WTC11 (cell line): ENCODE measurements at regions not wholly inside any gene's neighbourhood (a gene's known extent, or its start where the extent isn't known, plus 50 kb on each side); places are given as distances from the start of the nearest gene placed in this dataset.

Experiments
- ATAC-seq: fragments of 200-7000 bp; cut with Tn5 transposase; 2 replicates; pipeline ENCODE4 v1.10.0; 2021; ENCODE audit warnings: mild to moderate bottlenecking, moderate library complexity
- CTCF ChIA-PET: fragments of 300-600 bp; sonication (Branson Sonifier 250); formaldehyde crosslinking; loops from one replicate; lab custom pipeline; 2021; ENCODE audit warnings: antibody characterized with exemption; lab: Charles Lee
- POLR2A ChIA-PET: fragments of 350-600 bp; sonication (Branson Sonifier 250); formaldehyde crosslinking; loops from one replicate; lab custom pipeline; 2021; ENCODE audit warnings: antibody characterized with exemption; lab: Charles Lee
- DNase-seq: peaks from one replicate; pipeline ENCODE4 v3.0.0; 2021; ENCODE audit warnings: low spot score
- H3K27ac Mint-ChIP-seq: 2 replicates; pipeline ENCODE4 v1.8.0; 2021; ENCODE audit warnings: mixed read lengths
- H3K27me3 Mint-ChIP-seq: 2 replicates; pipeline ENCODE4 v1.8.0; 2021; ENCODE audit warnings: low read depth, mild to moderate bottlenecking, moderate library complexity, mixed read lengths
- H3K36me3 Mint-ChIP-seq: 2 replicates; pipeline ENCODE4 v1.8.0; 2021; ENCODE audit warnings: mixed read lengths
- H3K4me1 Mint-ChIP-seq: 2 replicates; pipeline ENCODE4 v1.8.0; 2022; ENCODE audit warnings: mixed read lengths
- H3K4me3 Mint-ChIP-seq: 2 replicates; pipeline ENCODE4 v1.8.0; 2021; ENCODE audit warnings: mild to moderate bottlenecking, moderate library complexity, mixed read lengths
- H3K9me3 Mint-ChIP-seq: 2 replicates; pipeline ENCODE4 v1.8.0; 2021; ENCODE audit warnings: mixed read lengths
- ATF1 ChIP-seq: sonication (generic); formaldehyde crosslinking; IDR thresholded peaks from 2 replicates; pipeline ENCODE4 v1.8.1; 2023; ENCODE audit warnings: mild to moderate bottlenecking, moderate library complexity, missing genetic modification reagents
- CREM ChIP-seq: sonication (generic); formaldehyde crosslinking; IDR thresholded peaks from 2 replicates; pipeline ENCODE4 v1.8.1; 2022; ENCODE audit warnings: mild to moderate bottlenecking, missing genetic modification reagents, moderate library complexity
- CTCF ChIP-seq: fragments of 200-600 bp; IDR thresholded peaks from 2 replicates; pipeline ENCODE4 v1.8.0; 2022; ENCODE audit warnings: antibody characterized with exemption
- ERG ChIP-seq: fragments of 250-450 bp; sonication (Bioruptor Pico); IDR thresholded peaks from 2 replicates; pipeline ENCODE4 v1.8.0; 2021; ENCODE audit warnings: mild to moderate bottlenecking
- FOXP1 ChIP-seq: sonication (generic); formaldehyde crosslinking; IDR thresholded peaks from 2 replicates; pipeline ENCODE4 v1.8.0; 2022; ENCODE audit warnings: missing genetic modification reagents, mild to moderate bottlenecking, moderate library complexity, borderline replicate concordance
- FOXP4 ChIP-seq: sonication (generic); formaldehyde crosslinking; IDR thresholded peaks from 2 replicates; pipeline ENCODE4 v1.8.0; 2022; ENCODE audit warnings: mild to moderate bottlenecking, missing genetic modification reagents
- GABPB1 ChIP-seq: sonication (generic); formaldehyde crosslinking; IDR thresholded peaks from 2 replicates; pipeline ENCODE4 v1.8.1; 2023; ENCODE audit warnings: mild to moderate bottlenecking, missing genetic modification reagents
- GRHL2 ChIP-seq: fragments of 250-450 bp; sonication (Bioruptor Pico); IDR thresholded peaks from 2 replicates; pipeline ENCODE4 v1.8.0; 2022; ENCODE audit warnings: mild to moderate bottlenecking, moderate library complexity; ENCODE audit not compliant: insufficient replicate concordance, severe bottlenecking
- HMGA2 ChIP-seq: fragments of 250-450 bp; sonication (Bioruptor Pico); IDR thresholded peaks from 2 replicates; pipeline ENCODE4 v1.4.0; 2021; ENCODE audit warnings: mild to moderate bottlenecking, moderate library complexity
- HMGXB4 ChIP-seq: sonication (generic); formaldehyde crosslinking; IDR thresholded peaks from 2 replicates; pipeline ENCODE4 v1.8.1; 2023; ENCODE audit warnings: mild to moderate bottlenecking, moderate library complexity, missing genetic modification reagents
- MAX ChIP-seq: sonication (generic); formaldehyde crosslinking; IDR thresholded peaks from 2 replicates; pipeline ENCODE4 v1.8.0; 2022; ENCODE audit warnings: mild to moderate bottlenecking, missing genetic modification reagents
- MYBL2 ChIP-seq: sonication (generic); formaldehyde crosslinking; IDR thresholded peaks from 2 replicates; pipeline ENCODE4 v1.8.1; 2023; ENCODE audit warnings: mild to moderate bottlenecking, moderate library complexity, missing genetic modification reagents
- NR1H2 ChIP-seq: sonication (generic); formaldehyde crosslinking; IDR thresholded peaks from 2 replicates; pipeline ENCODE4 v1.9.0; 2021; ENCODE audit warnings: mild to moderate bottlenecking, moderate library complexity, missing genetic modification reagents
- PREB ChIP-seq: sonication (generic); formaldehyde crosslinking; IDR thresholded peaks from 2 replicates; pipeline ENCODE4 v1.8.1; 2022; ENCODE audit warnings: mild to moderate bottlenecking, missing genetic modification reagents, moderate library complexity, borderline replicate concordance
- RORB ChIP-seq: fragments of 250-450 bp; sonication (Bioruptor Pico); IDR thresholded peaks from 2 replicates; pipeline ENCODE4 v1.9.0; 2021; ENCODE audit warnings: mild to moderate bottlenecking
- SMAD3 ChIP-seq: sonication (generic); formaldehyde crosslinking; IDR thresholded peaks from 2 replicates; pipeline ENCODE4 v1.8.0; 2022; ENCODE audit warnings: missing genetic modification reagents, mild to moderate bottlenecking, borderline replicate concordance
- ZBTB43 ChIP-seq: sonication (generic); formaldehyde crosslinking; IDR thresholded peaks from 2 replicates; pipeline ENCODE4 v1.8.1; 2023; ENCODE audit warnings: mild to moderate bottlenecking, missing genetic modification reagents
- ZNF121 ChIP-seq: sonication (generic); formaldehyde crosslinking; IDR thresholded peaks from 2 replicates; pipeline ENCODE4 v1.8.0; 2023; ENCODE audit warnings: missing genetic modification reagents
- ZNF219 ChIP-seq: sonication (generic); formaldehyde crosslinking; IDR thresholded peaks from 2 replicates; pipeline ENCODE4 v1.8.0; 2023; ENCODE audit warnings: missing genetic modification reagents, mild to moderate bottlenecking, borderline replicate concordance
- ZNF396 ChIP-seq: fragments of 250-450 bp; sonication (Bioruptor Pico); IDR thresholded peaks from 2 replicates; pipeline ENCODE4 v1.8.0; 2021; ENCODE audit warnings: mild to moderate bottlenecking, moderate library complexity, borderline replicate concordance
- ZNF512 ChIP-seq: sonication (generic); formaldehyde crosslinking; IDR thresholded peaks from 2 replicates; pipeline ENCODE4 v1.8.1; 2022; ENCODE audit warnings: missing genetic modification reagents, borderline replicate concordance
- ZNF671 ChIP-seq: fragments of 250-450 bp; sonication (Bioruptor Pico); IDR thresholded peaks from 2 replicates; pipeline ENCODE4 v1.8.0; 2021; ENCODE audit warnings: mild to moderate bottlenecking

- Mint-ChIP-seq H3K4me3 (no peak overlapping the region), H3K27me3 (no peaks in the 10 kb centered on the region), H3K4me1 (peaks cover 7% of the 10 kb centered on the region), H3K27ac (peak overlapping the region; percentile 48; the same call in 1 of the 2 replicates), H3K9me3 (no peaks in the 10 kb centered on the region), H3K36me3 (no peaks in the 10 kb centered on the region)
- ATAC-seq = peak; percentile 34; the same call in 1 of the 2 replicates
- TF ChIP-seq ZNF219 (CRISPR knock-in tag) = no peak
- no peak for TF ChIP-seq ZNF512 (CRISPR knock-in tag)
- TF ChIP-seq MAX (CRISPR knock-in tag) = no peak
- TF ChIP-seq FOXP4 = no peak
- no peak for TF ChIP-seq ZNF396 (CRISPR knock-in tag)
- no peak for TF ChIP-seq CREM (CRISPR knock-in tag)
- TF ChIP-seq HMGA2 (CRISPR knock-in tag) = no peak
- TF ChIP-seq MYBL2 (CRISPR knock-in tag) = no peak
- no peak for TF ChIP-seq NR1H2 (CRISPR knock-in tag)
- no peak for TF ChIP-seq FOXP1 (CRISPR knock-in tag)
- no peak for TF ChIP-seq ZBTB43
- no peak for TF ChIP-seq SMAD3 (CRISPR knock-in tag)
- no peak for TF ChIP-seq ATF1 (CRISPR knock-in tag)
- no peak for TF ChIP-seq ERG (CRISPR knock-in tag)
- no peak for TF ChIP-seq RORB (CRISPR knock-in tag)
- TF ChIP-seq PREB (CRISPR knock-in tag) = no peak
- no peak for TF ChIP-seq ZNF121 (CRISPR knock-in tag)
- TF ChIP-seq GRHL2 (CRISPR knock-in tag) = no peak
- no peak for DNase-seq
- CTCF ChIA-PET = no interaction called here
- POLR2A ChIA-PET = no interaction called here
Observed at GRCh38 chr7:136056651-136057231, 79.6 kb upstream of the MTPN start.

- ChIA-PET CTCF (no interaction called here), POLR2A (no interaction called here)
- no peak for DNase-seq
- H3K27me3 Mint-ChIP-seq = no peaks in the 10 kb centered on the region
- ATAC-seq = no peak
- H3K9me3 Mint-ChIP-seq = no peaks in the 10 kb centered on the region
- H3K4me3 Mint-ChIP-seq = no peak overlapping the region
- H3K36me3 Mint-ChIP-seq = no peaks in the 10 kb centered on the region
- peaks cover 4% of the 10 kb centered on the region for H3K4me1 Mint-ChIP-seq
- no peak overlapping the region for H3K27ac Mint-ChIP-seq
- no peak for TF ChIP-seq HMGXB4 (CRISPR knock-in tag)
- no peak for TF ChIP-seq CTCF
- TF ChIP-seq ZNF671 (CRISPR knock-in tag) = no peak
- no peak for TF ChIP-seq GABPB1 (CRISPR knock-in tag)
- TF ChIP-seq SMAD3 (CRISPR knock-in tag) = no peak
Observed at GRCh38 chr7:136055266-136055665, 78.1 kb upstream of the MTPN start.
